Caco-2 (cell line): ENCODE measurements at regions not wholly inside any gene's neighbourhood (a gene's known extent, or its start where the extent isn't known, plus 50 kb on each side); places are given as distances from the start of the nearest gene placed in this dataset.

Source experiments
- BruUV-seq: library from RNA; stranded (reverse); fragments of 400-500 nt; replicated peaks from 2 replicates; lab custom pipeline; 2021; lab: Mats Ljungman, UMichigan
- CTCF ChIA-PET: fragments of 300-600 bp; sonication (Branson Sonifier 250); formaldehyde crosslinking; loops from one replicate; lab custom pipeline; 2022; ENCODE audit warnings: antibody characterized with exemption; lab: Charles Lee
- POLR2A ChIA-PET: fragments of 300-600 bp; sonication (Branson Sonifier 250); formaldehyde crosslinking; loops from one replicate; lab custom pipeline; 2022; ENCODE audit warnings: antibody characterized with exemption; lab: Charles Lee
- DNase-seq, 2 experiments: peaks; one replicate each; pipeline versions ENCODE4 v3.0.0 to v3.0.0-alpha.2; 2020 to 2022
- H3K27me3 ChIP-seq: replicated peaks from 2 replicates; pipeline ENCODE4 v1.6.0; 2011; ENCODE audit warnings: low read length; ENCODE audit not compliant: control insufficient read depth, insufficient read depth
- H3K36me3 ChIP-seq: 2 replicates; pipeline ENCODE4 v1.5.1; 2011; ENCODE audit warnings: low read length; ENCODE audit not compliant: control insufficient read depth, insufficient read depth
- H3K4me1 ChIP-seq: fragments of 250-450 bp; sonication (Bioruptor Pico); 2 replicates; pipeline ENCODE4 v1.5.1; 2020; ENCODE audit warnings: mild to moderate bottlenecking
- H3K4me3 ChIP-seq: 2 replicates; pipeline ENCODE4 v1.5.1; 2011; ENCODE audit warnings: low read depth, mild to moderate bottlenecking, control low read depth, low read length
- H3K9me3 ChIP-seq: fragments of 250-450 bp; sonication (Bioruptor Pico); 2 replicates; pipeline ENCODE4 v1.5.1; 2020; ENCODE audit warnings: mild to moderate bottlenecking, moderate library complexity
- H3K27ac Mint-ChIP-seq: one replicate; pipeline ENCODE4 v1.8.0; 2022; ENCODE audit warnings: mixed read lengths; ENCODE audit not compliant: unreplicated experiment
- H3K27me3 Mint-ChIP-seq: one replicate; pipeline ENCODE4 v1.8.0; 2022; ENCODE audit warnings: mixed read lengths; ENCODE audit not compliant: insufficient read depth, unreplicated experiment
- H3K36me3 Mint-ChIP-seq: one replicate; pipeline ENCODE4 v1.8.0; 2022; ENCODE audit warnings: mild to moderate bottlenecking, mixed read lengths; ENCODE audit not compliant: insufficient read depth, unreplicated experiment
- H3K4me1 Mint-ChIP-seq: one replicate; pipeline ENCODE4 v1.8.0; 2022; ENCODE audit warnings: low read depth, mixed read lengths; ENCODE audit not compliant: unreplicated experiment
- H3K4me3 Mint-ChIP-seq: one replicate; pipeline ENCODE4 v1.8.0; 2022; ENCODE audit warnings: mild to moderate bottlenecking, moderate library complexity, mixed read lengths; ENCODE audit not compliant: unreplicated experiment
- H3K9me3 Mint-ChIP-seq: one replicate; pipeline ENCODE4 v1.8.0; 2022; ENCODE audit warnings: mixed read lengths; ENCODE audit not compliant: unreplicated experiment
- CTCF ChIP-seq, 2 experiments: fragments of 200-600 bp in 1 of 2; IDR thresholded peaks; 1 replicate in 1 of 2; 2 replicates in 1 of 2; pipeline versions ENCODE4 v1.5.1 to v1.8.0; 2011 to 2022; ENCODE audit warnings: antibody characterized with exemption in 1 of 2, control low read depth in 1 of 2, inconsistent platforms in 1 of 2, low read depth in 1 of 2, low read length in 1 of 2, mild to moderate bottlenecking in 1 of 2, moderate library complexity in 1 of 2; ENCODE audit not compliant: insufficient read depth in 1 of 2, severe bottlenecking in 1 of 2, unreplicated experiment in 1 of 2
- intact Hi-C: fragments of 100-400 bp; cut with micrococcal nuclease; formaldehyde crosslinking; loops from one replicate; pipeline ENCODE4 v1.10.0; 2022; ENCODE audit not compliant: unreplicated experiment

- DNase-seq: no peak
- Mint-ChIP-seq H3K4me1 (peaks cover 19% of the 10 kb centered on the region), H3K27me3 (no peaks in the 10 kb centered on the region), H3K36me3 (no peaks in the 10 kb centered on the region), H3K4me3 (no peak overlapping the region), H3K9me3 (no peaks in the 10 kb centered on the region), H3K27ac (no peak overlapping the region)
- H3K27me3 ChIP-seq: no peaks in the 10 kb centered on the region
- TF ChIP-seq CTCF (IDR thresholded peaks at IDR 0.05; ENCODE audit: insufficient read depth in 1 of 2, low read depth in 1 of 2, low read length in 1 of 2, severe bottlenecking in 1 of 2, unreplicated experiment in 1 of 2): no peak
- no TSS peak for BruUV-seq
- POLR2A ChIA-PET: no interaction called here
- no peaks in the 10 kb centered on the region for H3K36me3 ChIP-seq
- H3K9me3 ChIP-seq: no peaks in the 10 kb centered on the region
- no peak overlapping the region for H3K4me3 ChIP-seq
- peaks cover 43% of the 10 kb centered on the region for H3K4me1 ChIP-seq
- CTCF ChIA-PET: no interaction called here
- intact Hi-C loops: no loop called here
These were observed 124.1 kb upstream of the LIMCH1 start for GRCh38 chr4:41413670-41414411.

GRCh38 chr4:41414412-41414779, 123.6 kb upstream of the LIMCH1 start:
- Mint-ChIP-seq H3K27ac (no peak overlapping the region), H3K36me3 (no peaks in the 10 kb centered on the region), H3K9me3 (no peaks in the 10 kb centered on the region), H3K27me3 (no peaks in the 10 kb centered on the region), H3K4me3 (no peak overlapping the region), H3K4me1 (peaks cover 20% of the 10 kb centered on the region)
- ChIA-PET CTCF (no interaction called here), POLR2A (no interaction called here)
- TF ChIP-seq CTCF (IDR thresholded peaks at IDR 0.05; ENCODE audit: insufficient read depth in 1 of 2, low read depth in 1 of 2, low read length in 1 of 2, severe bottlenecking in 1 of 2, unreplicated experiment in 1 of 2): no peak
- no peaks in the 10 kb centered on the region for H3K9me3 ChIP-seq
- intact Hi-C loops: no loop called here
- no TSS peak for BruUV-seq
- no peaks in the 10 kb centered on the region for H3K36me3 ChIP-seq
- peaks cover 43% of the 10 kb centered on the region for H3K4me1 ChIP-seq
- no peaks in the 10 kb centered on the region for H3K27me3 ChIP-seq
- H3K4me3 ChIP-seq: no peak overlapping the region
- DNase-seq: no peak

DNA sequence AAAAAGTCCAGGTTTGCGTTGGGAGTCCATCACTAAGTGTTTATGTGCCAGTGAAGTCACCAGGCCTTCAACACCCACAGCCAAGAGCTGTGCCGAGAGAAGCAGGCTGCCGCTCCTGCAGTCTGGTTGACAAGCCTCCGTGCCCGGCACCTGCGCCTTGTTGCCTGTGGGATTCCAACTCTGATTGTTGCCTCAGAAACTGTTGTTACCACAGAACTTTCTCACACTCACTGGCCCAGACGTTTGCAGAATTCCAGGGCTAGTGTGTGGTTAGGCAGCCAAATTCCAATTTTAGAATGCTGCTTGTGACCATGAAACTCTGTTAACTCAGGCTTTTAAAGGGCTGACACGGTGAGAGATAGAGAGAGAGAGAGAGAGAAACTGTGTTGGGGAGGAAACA, 119.5 kb upstream of the LIMCH1 start:
- H3K36me3 Mint-ChIP-seq: no peaks in the 10 kb centered on the region
- POLR2A ChIA-PET: no interaction called here
- H3K4me3 Mint-ChIP-seq: no peak overlapping the region
- no peak overlapping the region for H3K4me3 ChIP-seq
- BruUV-seq: no TSS peak
- intact Hi-C loops: no loop called here
- H3K4me1 ChIP-seq: peaks cover 27% of the 10 kb centered on the region
- no peaks in the 10 kb centered on the region for H3K27me3 ChIP-seq
- no peak for TF ChIP-seq CTCF (IDR thresholded peaks at IDR 0.05; ENCODE audit: insufficient read depth in 1 of 2, low read depth in 1 of 2, low read length in 1 of 2, severe bottlenecking in 1 of 2, unreplicated experiment in 1 of 2)
- H3K27me3 Mint-ChIP-seq: no peaks in the 10 kb centered on the region
- no peak overlapping the region for H3K27ac Mint-ChIP-seq
- H3K4me1 Mint-ChIP-seq: peaks cover 11% of the 10 kb centered on the region
- DNase-seq: no peak
- H3K9me3 ChIP-seq: no peaks in the 10 kb centered on the region
- no peaks in the 10 kb centered on the region for H3K9me3 Mint-ChIP-seq
- no peaks in the 10 kb centered on the region for H3K36me3 ChIP-seq
- CTCF ChIA-PET: no interaction called here
